BE2C (cell line): ENCODE measurements at regions not wholly inside any gene's neighbourhood (a gene's known extent, or its start where the extent isn't known, plus 50 kb on each side); places are given as distances from the start of the nearest gene placed in this dataset.

ENCODE experiments used
- DNase-seq: peaks from one replicate; pipeline ENCODE4 v3.0.0-alpha.2; 2020
- H3K27me3 ChIP-seq: fragments of 250-450 bp; sonication (Bioruptor Pico); 2 replicates; pipeline ENCODE4 v1.5.1; 2020; ENCODE audit warnings: mild to moderate bottlenecking
- H3K36me3 ChIP-seq: fragments of 250-450 bp; sonication (Bioruptor Pico); 2 replicates; pipeline ENCODE4 v1.5.1; 2020; ENCODE audit warnings: mild to moderate bottlenecking
- H3K4me1 ChIP-seq: fragments of 250-450 bp; sonication (Bioruptor Pico); 2 replicates; pipeline ENCODE4 v1.5.1; 2020
- H3K4me3 ChIP-seq: 2 replicates; pipeline ENCODE4 v1.5.1; 2011; ENCODE audit warnings: low read depth, low read length
- H3K9me3 ChIP-seq: fragments of 250-450 bp; sonication (Bioruptor Pico); 2 replicates; pipeline ENCODE4 v1.5.1; 2020
- TF ChIP-seq, protein P1 (sequence below): IDR thresholded peaks from 2 replicates; pipeline ENCODE4 v1.5.1; 2012; ENCODE audit warnings: mild to moderate bottlenecking, low read depth, low read length

DNA sequence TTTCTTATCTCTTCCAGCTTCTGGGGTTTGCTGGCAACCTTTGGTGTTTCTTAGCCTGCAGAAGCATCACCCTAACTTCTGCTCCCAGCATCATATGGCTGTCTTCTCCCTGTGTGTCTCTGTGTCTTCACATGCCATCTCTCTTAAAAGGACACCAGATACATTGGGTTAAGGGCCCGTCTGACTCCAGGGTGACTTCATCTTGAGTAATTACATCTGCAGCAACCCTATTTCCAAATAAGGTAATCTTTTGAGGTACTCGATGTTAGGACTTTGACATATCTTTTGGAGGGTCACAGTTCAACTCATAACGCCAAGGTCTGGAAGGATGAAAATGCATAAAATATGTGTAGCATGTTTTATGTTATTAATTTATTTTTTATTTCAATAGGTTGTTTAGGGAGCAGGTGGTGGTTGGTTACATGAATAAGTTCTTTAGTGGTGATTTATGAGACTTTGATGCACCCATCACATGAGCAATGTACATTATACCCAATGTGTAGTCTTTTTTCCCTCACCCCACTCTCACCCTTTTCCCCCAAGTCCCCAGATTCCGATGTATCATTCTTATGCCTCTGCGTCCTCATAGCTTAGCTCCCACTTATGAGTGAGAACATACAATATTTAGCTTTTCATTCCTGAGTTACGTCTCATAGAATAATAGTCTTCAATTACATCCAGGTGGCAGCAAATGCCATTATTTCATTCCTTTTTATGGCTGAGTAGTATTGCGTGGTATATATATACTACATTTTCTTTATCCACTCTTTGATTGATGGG, 131.1 kb downstream of the TBXT start:
- TF ChIP-seq, protein P1, sequence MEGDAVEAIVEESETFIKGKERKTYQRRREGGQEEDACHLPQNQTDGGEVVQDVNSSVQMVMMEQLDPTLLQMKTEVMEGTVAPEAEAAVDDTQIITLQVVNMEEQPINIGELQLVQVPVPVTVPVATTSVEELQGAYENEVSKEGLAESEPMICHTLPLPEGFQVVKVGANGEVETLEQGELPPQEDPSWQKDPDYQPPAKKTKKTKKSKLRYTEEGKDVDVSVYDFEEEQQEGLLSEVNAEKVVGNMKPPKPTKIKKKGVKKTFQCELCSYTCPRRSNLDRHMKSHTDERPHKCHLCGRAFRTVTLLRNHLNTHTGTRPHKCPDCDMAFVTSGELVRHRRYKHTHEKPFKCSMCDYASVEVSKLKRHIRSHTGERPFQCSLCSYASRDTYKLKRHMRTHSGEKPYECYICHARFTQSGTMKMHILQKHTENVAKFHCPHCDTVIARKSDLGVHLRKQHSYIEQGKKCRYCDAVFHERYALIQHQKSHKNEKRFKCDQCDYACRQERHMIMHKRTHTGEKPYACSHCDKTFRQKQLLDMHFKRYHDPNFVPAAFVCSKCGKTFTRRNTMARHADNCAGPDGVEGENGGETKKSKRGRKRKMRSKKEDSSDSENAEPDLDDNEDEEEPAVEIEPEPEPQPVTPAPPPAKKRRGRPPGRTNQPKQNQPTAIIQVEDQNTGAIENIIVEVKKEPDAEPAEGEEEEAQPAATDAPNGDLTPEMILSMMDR, result no peak

DNA sequence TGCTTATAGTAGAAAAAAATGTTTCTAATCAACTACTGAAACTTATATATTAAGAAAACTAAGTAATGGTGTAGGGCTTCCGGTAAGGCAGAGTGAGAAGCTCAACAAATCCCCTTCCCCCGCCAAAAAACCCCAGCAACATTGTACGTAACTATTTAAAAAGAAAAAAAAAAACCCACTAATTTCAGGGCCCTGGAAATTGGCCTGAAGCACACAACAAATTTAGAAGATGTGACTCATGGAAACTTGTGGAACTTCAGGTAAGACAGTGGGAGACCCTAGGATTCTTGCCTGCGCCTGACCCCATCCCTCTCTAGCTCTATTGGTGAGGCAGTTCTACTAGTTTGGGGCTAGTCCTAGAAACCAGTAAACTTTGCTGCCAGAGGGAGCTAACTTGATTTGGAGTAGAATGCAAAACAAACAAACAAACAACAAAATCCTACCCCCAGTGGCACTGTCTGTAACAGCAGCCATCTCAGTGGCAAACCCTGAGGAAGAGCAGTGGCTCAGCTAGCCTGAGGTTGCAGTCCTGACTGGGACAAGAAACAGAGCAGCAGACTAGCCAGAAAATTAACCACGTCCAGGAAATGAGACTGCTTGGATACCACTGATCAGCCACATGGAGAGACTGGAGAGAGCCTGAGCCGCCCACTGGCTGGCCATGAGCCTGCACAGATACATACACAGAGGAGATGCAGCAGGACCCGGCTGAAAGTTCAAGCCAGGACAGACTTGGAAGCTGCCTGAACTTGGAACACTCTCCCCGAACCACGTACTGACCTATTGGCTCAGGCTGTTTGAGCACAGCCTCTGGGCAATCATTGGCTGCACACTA, 135.1 kb downstream of the TBXT start:
- Histone ChIP-seq H3K4me3 (0 out of 2 replicates have a peak overlapping the region, but pooled peaks have one; percentile 14), H3K27me3 (no peaks in the 10 kb centered on the region), H3K9me3 (no peaks in the 10 kb centered on the region; the same call in 1 of the 2 replicates), H3K36me3 (no peaks in the 10 kb centered on the region), H3K4me1 (peaks cover 13% of the 10 kb centered on the region)
- peak; percentile 80 for DNase-seq
- TF ChIP-seq, protein P1, result peak; percentile 64

More for the DNA sequence above, 131.1 kb downstream of the TBXT start:
- no peaks in the 10 kb centered on the region for H3K36me3 ChIP-seq
- no peaks in the 10 kb centered on the region for H3K27me3 ChIP-seq
- no peaks in the 10 kb centered on the region; the same call in 1 of the 2 replicates for H3K9me3 ChIP-seq
- H3K4me3 ChIP-seq, result no peak overlapping the region
- DNase-seq, result no peak
- peaks cover 3% of the 10 kb centered on the region; the same call in 1 of the 2 replicates for H3K4me1 ChIP-seq

DNA sequence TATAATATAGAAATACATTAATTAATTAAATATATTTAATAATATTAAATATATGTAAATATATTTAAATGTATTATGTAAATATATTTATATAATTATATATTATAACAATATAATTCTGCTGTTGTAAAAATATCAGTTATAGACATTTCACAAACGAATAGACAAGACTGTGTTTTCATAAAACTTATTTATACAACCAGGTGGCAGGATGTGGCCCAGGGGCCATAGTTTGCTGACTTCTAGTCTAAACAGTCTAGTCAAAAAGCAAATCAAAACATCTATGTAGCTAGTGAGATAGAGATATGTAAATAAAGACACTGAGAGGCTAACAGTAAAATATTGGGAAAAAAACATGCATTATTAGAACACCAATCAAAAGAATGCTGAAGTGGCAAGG, 136.4 kb downstream of the TBXT start:
- no peak for DNase-seq
- TF ChIP-seq, protein P1, result no peak
- no peak overlapping the region for H3K4me3 ChIP-seq
- no peaks in the 10 kb centered on the region for H3K27me3 ChIP-seq
- no peaks in the 10 kb centered on the region; the same call in 1 of the 2 replicates for H3K9me3 ChIP-seq
- no peaks in the 10 kb centered on the region for H3K36me3 ChIP-seq
- peaks cover 13% of the 10 kb centered on the region for H3K4me1 ChIP-seq

DNA sequence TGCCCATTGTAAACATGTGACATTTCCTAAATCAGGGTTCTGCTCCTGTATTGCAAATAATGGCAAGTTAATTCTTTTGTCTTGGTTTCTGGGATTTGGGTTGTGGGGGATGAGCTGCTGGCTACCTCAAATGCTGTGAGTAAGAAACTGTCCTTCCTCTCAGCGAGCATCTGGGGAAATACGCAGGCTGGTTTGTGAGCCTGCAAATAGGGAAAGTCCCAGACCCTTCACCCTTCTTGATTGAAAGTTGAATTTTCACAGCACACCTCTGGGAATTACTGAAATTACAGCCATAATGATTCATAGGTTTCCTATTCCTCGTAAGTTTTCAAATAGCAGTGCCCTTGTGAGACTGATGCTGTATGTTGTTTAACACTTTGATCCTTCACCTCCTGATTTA, 138.1 kb downstream of the TBXT start:
- Histone ChIP-seq H3K27me3 (no peaks in the 10 kb centered on the region), H3K4me1 (peaks cover 13% of the 10 kb centered on the region), H3K36me3 (no peaks in the 10 kb centered on the region), H3K9me3 (no peaks in the 10 kb centered on the region), H3K4me3 (peak overlapping the region; percentile 27)
- TF ChIP-seq, protein P1, result no peak
- no peak for DNase-seq

DNA sequence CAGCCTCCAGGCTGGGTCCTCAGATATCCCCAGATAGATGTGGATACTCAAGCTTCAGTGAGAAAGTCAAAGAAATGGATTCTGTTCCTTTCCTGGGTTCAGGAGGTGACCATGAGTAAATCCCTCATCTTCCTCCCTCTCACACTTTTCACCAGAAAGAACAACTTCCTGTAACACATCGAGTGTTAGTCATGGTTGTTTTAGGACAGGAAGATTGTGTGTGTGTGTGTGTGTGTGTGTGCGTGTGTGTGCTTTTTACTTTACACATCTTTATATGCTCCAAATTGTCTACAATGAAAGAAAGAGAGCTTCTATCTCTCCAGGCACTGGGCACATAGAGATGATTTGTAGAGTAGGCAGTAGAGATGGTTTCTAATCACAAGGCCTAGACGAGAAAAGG, 139.9 kb downstream of the TBXT start:
- Histone ChIP-seq H3K4me1 (peaks cover 10% of the 10 kb centered on the region), H3K9me3 (no peaks in the 10 kb centered on the region), H3K4me3 (no peak overlapping the region), H3K36me3 (no peaks in the 10 kb centered on the region), H3K27me3 (no peaks in the 10 kb centered on the region)
- DNase-seq, result no peak
- TF ChIP-seq, protein P1, result no peak
